GM20000 (cell line): ENCODE measurements at regions not wholly inside any gene's neighbourhood (a gene's known extent, or its start where the extent isn't known, plus 50 kb on each side); places are given as distances from the start of the nearest gene placed in this dataset.

Experiments used
- DNase-seq: peaks from one replicate; pipeline ENCODE4 v3.0.0; 2012; ENCODE audit warnings: low spot score
- TF ChIP-seq, protein P1 (sequence below): IDR thresholded peaks from 2 replicates; pipeline ENCODE4 v1.5.1; 2012; ENCODE audit warnings: mild to moderate bottlenecking, control low read depth; ENCODE audit errors: extremely low read depth, missing control alignments

DNA sequence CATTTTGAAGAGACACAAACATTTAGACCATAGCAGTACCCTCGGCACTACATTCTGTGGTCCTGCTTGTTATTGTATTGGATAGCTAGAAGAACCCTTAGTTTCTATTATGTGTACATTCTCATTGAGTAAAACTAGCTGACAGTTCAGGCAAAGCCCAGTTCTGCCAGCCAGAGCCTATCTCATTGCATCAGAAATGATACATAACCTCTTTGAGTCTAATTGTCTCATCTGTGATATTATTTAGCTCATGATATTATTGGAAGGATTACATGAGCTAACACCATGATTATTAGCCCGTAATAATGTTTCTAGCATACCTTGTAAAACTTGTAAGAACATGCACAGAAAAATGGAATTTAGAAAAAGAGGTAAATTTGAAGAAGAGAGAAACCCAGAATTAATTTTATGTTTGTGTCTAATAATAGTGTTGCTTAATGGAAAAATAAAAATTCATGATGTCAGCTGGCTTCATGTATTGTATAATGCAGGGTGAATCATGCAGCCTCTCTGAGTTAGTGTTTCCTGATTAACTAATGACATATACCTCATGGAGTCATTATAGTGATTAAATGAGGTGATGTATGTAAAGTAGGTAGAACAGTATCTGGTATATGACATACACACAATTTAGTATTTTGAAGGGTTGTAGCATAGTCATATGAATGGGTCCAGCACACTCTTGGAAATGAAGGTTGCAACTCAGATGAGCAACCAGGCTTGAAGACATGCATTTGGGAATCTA is 339.4 kb upstream of the GRM7 start:
- TF ChIP-seq, protein P1, sequence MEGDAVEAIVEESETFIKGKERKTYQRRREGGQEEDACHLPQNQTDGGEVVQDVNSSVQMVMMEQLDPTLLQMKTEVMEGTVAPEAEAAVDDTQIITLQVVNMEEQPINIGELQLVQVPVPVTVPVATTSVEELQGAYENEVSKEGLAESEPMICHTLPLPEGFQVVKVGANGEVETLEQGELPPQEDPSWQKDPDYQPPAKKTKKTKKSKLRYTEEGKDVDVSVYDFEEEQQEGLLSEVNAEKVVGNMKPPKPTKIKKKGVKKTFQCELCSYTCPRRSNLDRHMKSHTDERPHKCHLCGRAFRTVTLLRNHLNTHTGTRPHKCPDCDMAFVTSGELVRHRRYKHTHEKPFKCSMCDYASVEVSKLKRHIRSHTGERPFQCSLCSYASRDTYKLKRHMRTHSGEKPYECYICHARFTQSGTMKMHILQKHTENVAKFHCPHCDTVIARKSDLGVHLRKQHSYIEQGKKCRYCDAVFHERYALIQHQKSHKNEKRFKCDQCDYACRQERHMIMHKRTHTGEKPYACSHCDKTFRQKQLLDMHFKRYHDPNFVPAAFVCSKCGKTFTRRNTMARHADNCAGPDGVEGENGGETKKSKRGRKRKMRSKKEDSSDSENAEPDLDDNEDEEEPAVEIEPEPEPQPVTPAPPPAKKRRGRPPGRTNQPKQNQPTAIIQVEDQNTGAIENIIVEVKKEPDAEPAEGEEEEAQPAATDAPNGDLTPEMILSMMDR = no peak
- DNase-seq = no peak

DNA sequence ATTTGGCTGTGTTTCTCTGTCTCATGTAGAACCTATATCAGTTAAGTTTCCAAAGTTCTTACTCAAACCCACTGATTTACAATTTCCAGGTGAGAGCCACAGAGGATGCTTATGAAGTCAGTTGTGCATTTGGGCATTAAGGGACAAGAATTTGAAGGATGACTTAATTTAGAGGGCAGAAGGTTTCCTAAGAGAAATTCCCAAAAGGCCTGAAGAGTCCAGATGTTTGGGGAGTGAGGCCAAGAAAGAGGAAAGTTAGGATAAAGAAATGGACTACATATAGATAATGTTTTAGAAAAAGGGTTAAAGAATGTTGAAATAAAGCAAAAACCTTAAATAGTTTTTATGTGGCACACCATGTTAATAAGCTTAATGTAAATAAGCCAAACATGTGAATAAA is 338.7 kb upstream of the GRM7 start:
- TF ChIP-seq, protein P1 = no peak
- DNase-seq = no peak

DNA sequence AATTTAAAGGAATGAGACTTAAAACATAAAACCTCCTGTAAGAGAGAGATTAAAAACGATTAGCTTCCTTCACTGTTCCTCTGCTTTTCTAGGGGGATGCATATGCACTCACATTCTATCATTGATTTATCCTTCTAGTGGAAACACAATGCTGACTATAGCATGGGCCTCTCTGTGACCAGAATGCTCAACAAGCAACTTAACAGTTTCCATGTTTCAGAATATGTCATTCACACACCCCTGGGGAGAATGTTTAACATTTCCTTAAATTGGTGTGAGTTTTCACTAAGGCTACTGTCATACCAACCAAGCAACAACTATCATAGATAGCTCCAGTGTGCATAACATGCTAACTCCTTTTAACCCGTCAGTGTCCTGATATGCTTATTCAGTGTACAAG is 337.9 kb upstream of the GRM7 start:
- DNase-seq = no peak

DNA sequence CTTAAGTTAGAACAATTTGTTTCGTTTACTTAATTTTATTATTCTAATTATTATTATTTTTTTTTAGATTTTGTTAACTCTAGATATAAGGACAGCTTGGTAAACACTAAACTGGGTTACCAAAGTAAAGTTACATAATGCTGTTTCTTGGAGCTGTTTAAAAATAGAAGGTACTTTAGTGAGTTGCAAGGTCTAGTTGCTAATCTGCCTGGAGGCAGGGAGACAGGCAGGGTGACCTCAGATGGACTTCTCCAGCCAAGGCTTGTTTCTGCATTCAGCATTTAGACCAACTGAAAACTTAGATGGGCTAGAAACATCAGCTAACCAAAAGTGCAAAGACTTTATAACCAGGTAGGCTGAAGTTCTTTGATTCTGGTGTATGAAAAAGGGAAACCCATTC is 336.4 kb upstream of the GRM7 start:
- TF ChIP-seq, protein P1 = no peak
- no peak for DNase-seq

More for the DNA sequence above, 337.9 kb upstream of the GRM7 start:
- TF ChIP-seq, protein P1 = no peak

DNA sequence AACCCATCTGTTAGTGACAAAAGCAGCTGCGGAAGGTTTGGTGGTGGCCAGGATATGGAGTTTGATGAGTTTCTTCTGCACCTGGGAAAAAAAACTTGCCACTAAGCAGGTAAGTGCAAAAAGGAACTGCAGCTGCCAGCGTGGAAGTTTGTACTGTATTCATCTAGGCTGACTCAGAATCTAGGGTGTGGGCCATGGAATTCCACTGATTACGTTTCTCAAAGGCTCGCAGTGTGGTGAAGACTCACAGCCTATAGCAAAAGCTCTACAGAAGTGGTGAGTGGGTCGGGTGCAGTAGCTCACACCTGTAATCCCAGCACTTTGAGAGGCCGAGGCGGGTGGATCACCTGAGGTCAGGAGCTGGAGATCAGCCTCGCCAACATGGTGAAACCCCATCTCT is 334.6 kb upstream of the GRM7 start:
- TF ChIP-seq, protein P1 = no peak

DNA sequence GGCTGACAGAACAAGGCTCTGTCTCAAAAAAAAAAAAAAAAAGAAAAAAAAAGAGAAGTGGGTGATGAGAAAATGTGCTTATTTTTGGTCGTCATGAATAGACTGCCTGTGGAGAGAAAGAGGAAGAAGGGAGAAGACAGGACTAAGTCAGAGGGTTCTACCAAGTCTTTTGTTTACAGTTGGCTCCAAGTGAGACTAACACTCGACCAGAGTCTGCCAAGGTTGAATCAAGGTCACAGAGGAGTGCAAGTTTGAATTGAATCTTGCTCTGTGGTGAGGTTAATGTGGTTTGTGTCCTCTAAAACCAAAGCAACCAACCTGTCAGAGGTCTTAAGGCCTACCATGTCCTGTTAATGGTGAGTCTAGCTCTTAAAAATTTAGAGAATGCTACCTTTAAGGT is 334.1 kb upstream of the GRM7 start:
- no peak for DNase-seq

More for the DNA sequence above, 334.6 kb upstream of the GRM7 start:
- no peak for DNase-seq

DNA sequence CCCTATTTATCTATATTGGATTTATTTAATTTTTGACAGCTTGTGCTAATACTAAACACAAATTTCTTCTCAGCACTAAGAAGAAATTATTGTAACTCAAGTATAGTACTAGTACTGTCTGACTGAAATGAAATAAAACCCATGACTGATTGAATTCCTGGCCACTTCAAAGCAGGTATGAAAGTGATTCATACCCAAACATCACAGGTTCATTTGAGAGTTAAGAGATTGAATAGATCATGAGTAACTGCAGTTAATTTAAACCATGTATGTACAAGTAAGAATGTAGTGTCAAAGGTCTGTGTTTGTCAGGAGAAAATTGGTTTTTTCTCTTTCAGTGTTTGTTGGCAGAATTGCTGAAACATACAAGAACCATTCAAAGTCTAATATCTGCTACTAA is 332.0 kb upstream of the GRM7 start:
- DNase-seq = no peak
- TF ChIP-seq, protein P1 = no peak

More for the DNA sequence above, 334.1 kb upstream of the GRM7 start:
- TF ChIP-seq, protein P1 = no peak
